B cell (primary cell): ENCODE measurements at regions not wholly inside any gene's neighbourhood (a gene's known extent, or its start where the extent isn't known, plus 50 kb on each side); places are given as distances from the start of the nearest gene placed in this dataset.

ENCODE experiments used
- ATAC-seq: fragments of 200-7000 bp; cut with Tn5 transposase; one replicate; pipeline ENCODE4 v1.10.0; 2021; ENCODE audit warnings: low read depth, mild to moderate bottlenecking, moderate number of reproducible peaks, moderate library complexity
- CTCF ChIA-PET: fragments of 350-600 bp; sonication (Branson Sonifier 250); formaldehyde crosslinking; loops from one replicate; lab custom pipeline; 2021; ENCODE audit warnings: antibody characterized with exemption, inconsistent platforms; lab: Charles Lee
- POLR2A ChIA-PET: fragments of 350-600 bp; sonication (Branson Sonifier 250); formaldehyde crosslinking; loops from one replicate; lab custom pipeline; 2021; ENCODE audit warnings: antibody characterized with exemption; lab: Charles Lee
- DNase-seq: peaks from one replicate; pipeline ENCODE4 v3.0.0; 2013
- H2AFZ ChIP-seq: 2 replicates; pipeline ENCODE4 v1.6.1; 2012; ENCODE audit warnings: mild to moderate bottlenecking, low read depth, low read length; ENCODE audit not compliant: insufficient read depth, poor library complexity, severe bottlenecking
- H3K27ac ChIP-seq, 2 donors: 1 replicate in 1 of 2; 2 replicates in 1 of 2; pipeline ENCODE4 v1.5.1; 2012 to 2013; ENCODE audit warnings: low read length in 2 of 2, mild to moderate bottlenecking in 2 of 2, moderate library complexity in 1 of 2
- H3K27me3 ChIP-seq, 4 experiments: fragments of 200-600 bp in 1 of 4; sonication (generic) in 1 of 4; replicated peaks in 1 of 4; 1 replicate in 2 of 4; 2 replicates in 2 of 4; pipeline versions ENCODE4 v1.6.1 to v1.7.0; 2013 to 2016; ENCODE audit warnings: low read length in 3 of 4, mild to moderate bottlenecking in 2 of 4, mixed read lengths in 1 of 4, moderate library complexity in 1 of 4; ENCODE audit not compliant: insufficient read depth in 4 of 4, control insufficient read depth in 3 of 4; ENCODE audit errors: control extremely low read depth in 1 of 4
- H3K36me3 ChIP-seq, 2 experiments: replicated peaks in 1 of 2; 1 replicate in 1 of 2; 2 replicates in 1 of 2; pipeline versions ENCODE4 v1.6.1 to v1.7.1; 2013; ENCODE audit warnings: low read length in 1 of 2; ENCODE audit not compliant: insufficient read depth in 2 of 2, control insufficient read depth in 1 of 2; ENCODE audit errors: control extremely low read depth in 1 of 2, extremely low read depth in 1 of 2
- H3K4me1 ChIP-seq, 2 donors: fragments of 200-600 bp in 1 of 2; sonication (generic) in 1 of 2; 1 replicate in 1 of 2; 2 replicates in 1 of 2; pipeline versions ENCODE4 v1.5.1 to v1.6.1; 2013 to 2017; ENCODE audit warnings: low read length in 2 of 2; ENCODE audit not compliant: control insufficient read depth in 2 of 2, insufficient read depth in 2 of 2
- H3K4me2 ChIP-seq: replicated peaks from 2 replicates; pipeline ENCODE3; 2012; ENCODE audit warnings: mild to moderate bottlenecking, low read depth, low read length; ENCODE audit not compliant: poor library complexity, severe bottlenecking
- H3K4me3 ChIP-seq, 5 experiments: fragments of 200-600 bp in 1 of 5; sonication (generic) in 1 of 5; 1 replicate in 3 of 5; 2 replicates in 2 of 5; pipeline versions ENCODE4 v1.5.1 to v1.7.0; 2011 to 2016; ENCODE audit warnings: low read length in 4 of 5, mild to moderate bottlenecking in 4 of 5, low read depth in 2 of 5, control low read depth in 1 of 5, moderate library complexity in 1 of 5; ENCODE audit not compliant: insufficient read depth in 1 of 5; ENCODE audit errors: control extremely low read depth in 1 of 5, extremely low read depth in 1 of 5
- H3K79me2 ChIP-seq: fragments of 200-600 bp; sonication (generic); one replicate; pipeline ENCODE4 v1.6.0; 2016; ENCODE audit warnings: low read length; ENCODE audit not compliant: control insufficient read depth, insufficient read depth
- H3K9ac ChIP-seq: fragments of 200-600 bp; sonication (generic); 2 replicates; pipeline ENCODE4 v1.6.1; 2017; ENCODE audit warnings: mild to moderate bottlenecking, low read length, moderate library complexity
- H3K9me3 ChIP-seq, 3 donors: one replicate each; pipeline versions ENCODE4 v1.6.1 to v1.7.1; 2013; ENCODE audit warnings: low read length in 2 of 3; ENCODE audit not compliant: control insufficient read depth in 2 of 3, insufficient read depth in 1 of 3; ENCODE audit errors: control extremely low read depth in 1 of 3
- H4K20me1 ChIP-seq: 2 replicates; pipeline ENCODE4 v1.6.0; 2012; ENCODE audit warnings: mild to moderate bottlenecking, low read length; ENCODE audit not compliant: insufficient read depth, control insufficient read depth, poor library complexity, severe bottlenecking
- H3K27ac Mint-ChIP-seq: one replicate; pipeline ENCODE4 v1.8.0; 2021; ENCODE audit warnings: mixed read lengths
- H3K27me3 Mint-ChIP-seq: one replicate; pipeline ENCODE4 v1.8.0; 2021; ENCODE audit warnings: mixed read lengths
- H3K4me1 Mint-ChIP-seq: one replicate; pipeline ENCODE4 v1.8.0; 2021; ENCODE audit warnings: mixed read lengths
- H3K4me3 Mint-ChIP-seq: one replicate; pipeline ENCODE4 v1.8.0; 2021; ENCODE audit warnings: mixed read lengths
- H3K9me3 Mint-ChIP-seq: one replicate; pipeline ENCODE4 v1.8.0; 2022; ENCODE audit warnings: mixed read lengths; ENCODE audit not compliant: insufficient read depth
- CTCF ChIP-seq: fragments of 200-600 bp; IDR thresholded peaks from one replicate; pipeline ENCODE4 v1.8.0; 2022; ENCODE audit warnings: antibody characterized with exemption, mild to moderate bottlenecking
- EZH2 ChIP-seq: IDR thresholded peaks from 2 replicates; pipeline ENCODE4 v1.6.1; 2012; ENCODE audit warnings: borderline replicate concordance, low read depth, mild to moderate bottlenecking, moderate library complexity, low read length; ENCODE audit not compliant: insufficient read depth, poor library complexity, severe bottlenecking
- WGBS: methylation state at CpG from one replicate; pipeline ENCODE4 v1.1.5; 2013; ENCODE audit warnings: missing lambda C conversion rate; ENCODE audit not compliant: insufficient coverage; 5-methylcytosine and 5-hydroxymethylcytosine counted together
- intact Hi-C: fragments of 100-400 bp; cut with micrococcal nuclease; formaldehyde crosslinking; loops from one replicate; pipeline ENCODE4 v1.10.0; 2022

DNA sequence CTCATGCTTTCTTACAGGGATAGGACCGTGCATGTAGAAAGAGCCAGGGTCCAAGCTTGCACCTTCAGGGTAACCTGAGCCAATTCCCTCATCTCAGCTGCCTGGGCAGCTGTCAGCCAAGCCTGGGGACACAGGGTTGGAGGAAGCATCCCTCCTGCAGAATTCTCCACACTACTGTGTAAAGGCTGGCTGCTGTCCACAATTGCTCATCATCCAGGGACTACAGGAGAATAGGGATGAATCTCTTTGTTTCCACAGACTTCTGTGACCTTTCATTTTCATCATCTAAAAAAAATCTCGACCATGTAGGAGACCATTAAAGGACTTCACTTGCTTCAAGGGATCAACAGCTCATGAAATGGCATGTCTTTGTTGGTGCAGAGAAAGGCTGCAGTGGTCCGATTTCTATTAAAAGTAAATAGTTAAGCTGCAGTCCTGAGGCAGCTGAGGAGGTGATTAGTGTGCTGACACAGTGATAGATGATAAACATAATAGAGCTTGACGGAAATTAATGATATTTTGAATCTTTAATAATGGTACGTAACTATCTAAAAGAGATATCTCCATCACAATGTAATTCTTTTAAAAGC lies 74.4 kb upstream of the COPS8 start:
- no peaks in the 10 kb centered on the region for H3K36me3 ChIP-seq
- H2AFZ ChIP-seq: no peak overlapping the region
- H3K4me1 ChIP-seq: no peaks in the 10 kb centered on the region
- no peak overlapping the region for H3K27ac ChIP-seq
- no peaks in the 10 kb centered on the region for H3K9me3 Mint-ChIP-seq
- no peaks in the 10 kb centered on the region for H3K9me3 ChIP-seq
- DNase-seq: no peak
- H3K27me3 Mint-ChIP-seq: peaks cover 15% of the 10 kb centered on the region
- TF ChIP-seq CTCF (no peak), EZH2 (no peak)
- no peak overlapping the region for H3K4me3 Mint-ChIP-seq
- intact Hi-C loops: no loop called here
- H3K4me2 ChIP-seq: no peak overlapping the region
- no peak overlapping the region for H3K9ac ChIP-seq
- no peaks in the 10 kb centered on the region for H4K20me1 ChIP-seq
- H3K79me2 ChIP-seq: no peaks in the 10 kb centered on the region
- H3K27me3 ChIP-seq: no peaks in the 10 kb centered on the region
- ChIA-PET POLR2A (no interaction called here), CTCF (no interaction called here)
- WGBS: 76% methylated on average over 2 of the region's 5 CpGs
- H3K4me1 Mint-ChIP-seq: no peaks in the 10 kb centered on the region
- no peak overlapping the region for H3K4me3 ChIP-seq
- no peak overlapping the region for H3K27ac Mint-ChIP-seq
- no peak for ATAC-seq

DNA sequence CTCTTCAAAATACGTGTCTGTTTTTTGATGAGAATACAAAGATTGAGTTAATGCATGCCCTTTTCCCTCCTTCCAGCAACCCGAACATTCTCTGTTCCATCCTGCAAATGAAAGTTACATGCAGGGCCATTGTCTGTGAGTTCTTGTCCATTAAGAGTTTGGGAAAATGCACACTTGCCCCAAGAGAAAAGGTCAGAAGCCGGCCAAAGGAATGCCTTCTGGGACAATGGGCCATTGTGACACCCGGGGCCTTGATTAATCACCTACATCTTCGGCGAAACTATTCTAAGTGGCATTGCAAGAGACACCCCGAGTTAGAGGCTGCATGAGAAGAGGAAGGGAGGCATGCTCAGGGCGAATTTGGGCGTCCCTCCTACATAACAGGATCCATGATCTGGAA lies 73.7 kb upstream of the COPS8 start:
- ATAC-seq: no peak
- H3K27me3 ChIP-seq: no peaks in the 10 kb centered on the region
- H3K9ac ChIP-seq: no peak overlapping the region
- Mint-ChIP-seq H3K27ac (no peak overlapping the region), H3K4me1 (no peaks in the 10 kb centered on the region), H3K9me3 (no peaks in the 10 kb centered on the region), H3K27me3 (peaks cover 15% of the 10 kb centered on the region), H3K4me3 (no peak overlapping the region)
- POLR2A ChIA-PET: no interaction called here
- WGBS: 81% methylated on average over 3 of the region's 9 CpGs
- no peaks in the 10 kb centered on the region for H4K20me1 ChIP-seq
- peaks cover 0 to 5% (median 0%) of the 10 kb centered on the region in 3 donors for H3K9me3 ChIP-seq
- CTCF ChIA-PET: no interaction called here
- TF ChIP-seq CTCF (no peak), EZH2 (no peak)
- DNase-seq: no peak
- H2AFZ ChIP-seq: no peak overlapping the region
- no peaks in the 10 kb centered on the region for H3K79me2 ChIP-seq
- no peak overlapping the region for H3K4me2 ChIP-seq
- H3K36me3 ChIP-seq: no peaks in the 10 kb centered on the region
- intact Hi-C loops: no loop called here
- no peaks in the 10 kb centered on the region for H3K4me1 ChIP-seq
- H3K4me3 ChIP-seq: no peak overlapping the region
- no peak overlapping the region for H3K27ac ChIP-seq
